ENCODE measurements at regions not wholly inside any gene's neighbourhood (a gene's known extent, or its start where the extent isn't known, plus 50 kb on each side); places are given as distances from the start of the nearest gene placed in this dataset.

DNA sequence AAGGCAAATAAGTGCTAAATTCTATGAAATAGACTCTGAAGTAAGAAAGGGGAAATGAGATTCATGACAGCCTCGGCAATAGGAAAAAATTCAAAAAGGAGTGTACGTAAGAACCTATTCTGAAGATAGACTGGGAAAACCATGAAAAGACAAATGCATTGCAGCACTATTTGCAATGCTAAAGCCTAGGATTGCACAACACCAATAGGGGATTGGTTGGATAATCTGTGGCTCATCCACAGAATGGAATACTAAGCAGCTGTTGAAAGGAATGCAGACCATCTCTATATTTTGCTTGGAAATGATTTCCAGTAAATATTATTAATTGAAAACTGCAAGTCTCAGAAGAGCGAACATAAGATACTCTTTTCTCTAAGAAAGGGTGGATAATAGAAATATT lies 91.7 kb upstream of the CLMP start:
- DNase-seq (ENCODE audit: low read depth): no peak
- in situ Hi-C loops (cut with HindIII; ENCODE audit: low sequenced_read_pairs): no loop called here
- no peak overlapping the region for H3K4me3 ChIP-seq (ENCODE audit: low read depth, low read length)

DNA sequence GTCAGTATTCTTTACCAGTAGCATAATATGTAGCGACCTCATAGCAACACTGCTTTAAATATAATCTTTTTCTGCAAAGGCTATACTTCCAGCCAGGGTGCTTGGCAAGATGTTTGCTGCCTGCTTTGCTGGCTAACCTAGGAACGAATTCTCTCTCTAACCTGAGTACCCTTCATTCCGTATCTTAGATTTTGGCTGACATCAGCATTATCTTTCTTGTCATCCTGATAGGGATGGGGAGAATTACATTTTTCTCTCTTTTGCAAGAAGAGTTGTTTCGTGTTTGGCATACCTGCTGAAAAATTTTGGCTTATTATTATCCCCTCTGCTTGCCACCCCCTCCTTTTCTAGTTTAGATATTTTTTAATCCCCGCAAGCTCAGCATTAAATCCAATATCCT lies 91.2 kb upstream of the CLMP start:
- no peak overlapping the region for H3K4me3 ChIP-seq (ENCODE audit: low read depth, low read length)
- in situ Hi-C loops (cut with HindIII; ENCODE audit: low sequenced_read_pairs): no loop called here
- no peak for DNase-seq (ENCODE audit: low read depth)
- TF ChIP-seq, protein P1, sequence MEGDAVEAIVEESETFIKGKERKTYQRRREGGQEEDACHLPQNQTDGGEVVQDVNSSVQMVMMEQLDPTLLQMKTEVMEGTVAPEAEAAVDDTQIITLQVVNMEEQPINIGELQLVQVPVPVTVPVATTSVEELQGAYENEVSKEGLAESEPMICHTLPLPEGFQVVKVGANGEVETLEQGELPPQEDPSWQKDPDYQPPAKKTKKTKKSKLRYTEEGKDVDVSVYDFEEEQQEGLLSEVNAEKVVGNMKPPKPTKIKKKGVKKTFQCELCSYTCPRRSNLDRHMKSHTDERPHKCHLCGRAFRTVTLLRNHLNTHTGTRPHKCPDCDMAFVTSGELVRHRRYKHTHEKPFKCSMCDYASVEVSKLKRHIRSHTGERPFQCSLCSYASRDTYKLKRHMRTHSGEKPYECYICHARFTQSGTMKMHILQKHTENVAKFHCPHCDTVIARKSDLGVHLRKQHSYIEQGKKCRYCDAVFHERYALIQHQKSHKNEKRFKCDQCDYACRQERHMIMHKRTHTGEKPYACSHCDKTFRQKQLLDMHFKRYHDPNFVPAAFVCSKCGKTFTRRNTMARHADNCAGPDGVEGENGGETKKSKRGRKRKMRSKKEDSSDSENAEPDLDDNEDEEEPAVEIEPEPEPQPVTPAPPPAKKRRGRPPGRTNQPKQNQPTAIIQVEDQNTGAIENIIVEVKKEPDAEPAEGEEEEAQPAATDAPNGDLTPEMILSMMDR (IDR thresholded peaks at IDR 0.05; ENCODE audit: low read depth, low read length, missing control alignments): no peak

More for the DNA sequence above, 91.7 kb upstream of the CLMP start:
- TF ChIP-seq, protein P1 (IDR thresholded peaks at IDR 0.05; ENCODE audit: low read depth, low read length, missing control alignments): no peak

DNA sequence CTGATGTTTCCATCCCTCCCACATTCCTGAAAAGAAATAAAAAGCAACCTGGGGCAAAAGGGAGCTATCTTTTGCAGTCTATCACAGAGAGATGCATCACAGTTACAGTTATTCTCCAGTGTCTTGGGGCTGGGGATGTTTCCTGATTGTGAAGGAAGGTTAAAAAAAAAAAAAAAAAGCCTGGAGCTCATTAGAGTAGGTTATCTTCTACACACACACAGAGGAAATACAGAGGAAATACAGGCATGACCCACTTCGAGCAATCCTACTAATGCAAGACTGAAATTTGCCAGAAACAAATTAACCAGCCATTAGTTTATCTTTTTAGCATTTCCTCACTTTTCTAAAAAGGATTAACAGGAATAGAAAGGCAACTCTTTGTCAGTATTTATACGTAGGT lies 89.4 kb upstream of the CLMP start:
- H3K4me3 ChIP-seq (ENCODE audit: low read depth, low read length): no peak overlapping the region
- in situ Hi-C loops (cut with HindIII; ENCODE audit: low sequenced_read_pairs): no loop called here
- no peak for DNase-seq (ENCODE audit: low read depth)
- TF ChIP-seq, protein P1 (IDR thresholded peaks at IDR 0.05; ENCODE audit: low read depth, low read length, missing control alignments): no peak

DNA sequence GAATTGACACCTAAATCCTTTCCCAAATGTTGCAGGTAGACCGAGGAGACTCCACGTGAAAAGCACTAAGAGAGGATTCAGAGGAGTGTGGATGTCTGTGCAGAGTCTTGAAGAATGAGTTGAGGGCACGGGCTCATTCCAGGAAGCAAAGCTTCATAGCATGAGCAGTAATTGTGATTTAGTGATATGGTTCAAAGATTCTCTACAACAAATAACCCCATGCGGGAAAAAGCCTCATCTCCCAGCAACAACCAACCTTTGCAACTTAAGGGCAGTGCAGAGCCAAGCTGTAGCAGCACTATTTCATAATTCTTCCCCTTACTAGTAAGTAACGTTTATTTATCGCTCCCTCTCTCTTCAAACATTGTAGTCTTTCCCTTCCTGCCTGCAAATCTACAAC lies 87.5 kb upstream of the CLMP start:
- no peak overlapping the region for H3K4me3 ChIP-seq (ENCODE audit: low read depth, low read length)
- DNase-seq (ENCODE audit: low read depth): no peak
- TF ChIP-seq, protein P1 (IDR thresholded peaks at IDR 0.05; ENCODE audit: low read depth, low read length, missing control alignments): no peak
- in situ Hi-C loops (cut with HindIII; ENCODE audit: low sequenced_read_pairs): no loop called here

DNA sequence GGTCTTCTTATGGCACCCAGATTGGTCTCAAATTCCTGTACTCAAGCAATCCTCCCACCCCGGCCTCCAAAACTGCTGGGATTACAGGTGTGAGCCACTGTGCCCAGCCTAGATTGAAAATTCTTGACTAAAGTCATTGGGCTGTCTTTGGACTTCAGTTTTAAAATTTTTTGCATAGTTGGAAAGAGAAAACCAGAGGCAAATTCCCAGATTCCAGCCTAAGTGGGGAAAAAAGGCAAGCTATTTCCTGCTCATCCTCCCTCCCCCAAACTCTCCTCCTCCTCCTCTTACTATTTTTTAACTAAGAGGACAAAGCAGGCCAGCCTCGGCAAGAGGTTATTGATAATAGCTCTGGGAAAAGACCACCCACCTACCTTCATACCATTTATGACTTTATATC lies 78.6 kb upstream of the CLMP start:
- in situ Hi-C loops (cut with HindIII; ENCODE audit: low sequenced_read_pairs): no loop called here
- H3K4me3 ChIP-seq (ENCODE audit: low read depth, low read length): no peak overlapping the region
- DNase-seq (ENCODE audit: low read depth): no peak
- TF ChIP-seq, protein P1 (IDR thresholded peaks at IDR 0.05; ENCODE audit: low read depth, low read length, missing control alignments): no peak

DNA sequence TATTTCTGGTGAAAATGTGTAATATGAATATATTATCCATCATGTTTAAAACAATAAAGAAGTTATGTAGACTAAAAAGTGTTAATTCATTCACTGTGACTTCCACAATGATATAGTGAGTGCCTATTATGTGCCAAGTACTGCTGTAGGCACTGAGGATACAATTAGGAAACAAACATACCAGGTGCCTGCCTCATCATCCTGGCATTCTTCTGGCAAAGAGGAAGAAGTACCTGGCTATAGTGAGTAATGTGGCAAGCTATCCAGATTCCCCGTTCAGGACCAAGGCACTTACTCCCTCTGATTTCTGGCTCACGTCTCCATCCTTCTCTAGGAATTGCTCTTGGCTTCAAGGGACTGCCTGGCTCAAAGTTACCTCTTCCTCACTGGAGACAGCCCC lies 77.5 kb upstream of the CLMP start:
- in situ Hi-C loops (cut with HindIII; ENCODE audit: low sequenced_read_pairs): no loop called here
- TF ChIP-seq, protein P1 (IDR thresholded peaks at IDR 0.05; ENCODE audit: low read depth, low read length, missing control alignments): no peak
- no peak for DNase-seq (ENCODE audit: low read depth)
- no peak overlapping the region for H3K4me3 ChIP-seq (ENCODE audit: low read depth, low read length)

DNA sequence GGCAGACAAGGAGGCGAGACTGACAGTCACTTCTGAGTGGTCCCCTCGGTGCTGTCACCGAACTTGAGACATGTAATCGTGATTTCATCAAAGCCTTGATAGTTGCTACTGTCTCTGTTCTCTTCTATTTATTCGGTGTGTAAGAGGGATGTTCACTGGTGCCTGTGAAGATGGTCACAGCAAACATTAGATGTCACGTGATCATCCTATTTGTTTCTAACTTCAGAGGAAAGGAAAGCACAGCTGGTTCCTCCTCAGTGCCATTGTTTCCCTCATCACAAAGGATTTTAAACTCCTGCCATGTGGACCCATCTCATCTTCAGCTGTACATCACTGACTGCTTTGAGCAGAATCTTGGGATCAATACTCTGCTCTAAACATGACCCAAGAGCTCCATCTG lies 73.1 kb upstream of the CLMP start:
- TF ChIP-seq, protein P1 (IDR thresholded peaks at IDR 0.05; ENCODE audit: low read depth, low read length, missing control alignments): no peak
- no peak overlapping the region for H3K4me3 ChIP-seq (ENCODE audit: low read depth, low read length)
- in situ Hi-C loops (cut with HindIII; ENCODE audit: low sequenced_read_pairs): no loop called here
- DNase-seq (ENCODE audit: low read depth): no peak

All from astrocyte of the cerebellum (primary cell).